Lower leg skin (tissue), 4 donors: ENCODE measurements at regions not wholly inside any gene's neighbourhood (a gene's known extent, or its start where the extent isn't known, plus 50 kb on each side); places are given as distances from the start of the nearest gene placed in this dataset.

Experiments
- DNase-seq, 2 donors: peaks; one replicate each; pipeline ENCODE4 v3.0.0-alpha.2; 2019; ENCODE audit warnings: low spot score in 2 of 2
- H3K4me3 ChIP-seq: fragments of 200-600 bp; sonication (generic); 2 replicates; pipeline ENCODE4 v1.5.1; 2017; ENCODE audit warnings: mild to moderate bottlenecking, low read depth; ENCODE audit not compliant: poor library complexity, severe bottlenecking
- POLR2A ChIP-seq, 2 donors: fragments of 450-650 bp; IDR thresholded peaks; one replicate each; pipeline ENCODE4 v1.6.1; 2016 to 2017; ENCODE audit warnings: antibody characterized with exemption in 2 of 2, mild to moderate bottlenecking in 1 of 2, moderate library complexity in 1 of 2
- WGBS, 2 donors: methylation state at CpG; one replicate each; pipeline ENCODE4 v1.1.5; 2018; 5-methylcytosine and 5-hydroxymethylcytosine counted together
- intact Hi-C: fragments of 100-400 bp; cut with DNase I; formaldehyde crosslinking; loops from one replicate; pipeline ENCODE4 v1.15.0; 2023; ENCODE audit warnings: low total_unique reads
- microRNA-seq, 2 donors: library from miRNA; unstranded; fragments of <30 nt; microRNA quantifications; one replicate each; pipeline ENCODE4, GENCODE V29; 2016; ENCODE audit warnings: borderline replicate concordance in 2 of 2, borderline number of aligned reads in 1 of 2
- TF ChIP-seq, protein P1 (sequence below), 3 donors: fragments of 450-650 bp; IDR thresholded peaks; one replicate each; pipeline ENCODE4 v1.5.1; 2016; ENCODE audit warnings: antibody characterized with exemption in 3 of 3, mild to moderate bottlenecking in 3 of 3, moderate library complexity in 2 of 3

DNA sequence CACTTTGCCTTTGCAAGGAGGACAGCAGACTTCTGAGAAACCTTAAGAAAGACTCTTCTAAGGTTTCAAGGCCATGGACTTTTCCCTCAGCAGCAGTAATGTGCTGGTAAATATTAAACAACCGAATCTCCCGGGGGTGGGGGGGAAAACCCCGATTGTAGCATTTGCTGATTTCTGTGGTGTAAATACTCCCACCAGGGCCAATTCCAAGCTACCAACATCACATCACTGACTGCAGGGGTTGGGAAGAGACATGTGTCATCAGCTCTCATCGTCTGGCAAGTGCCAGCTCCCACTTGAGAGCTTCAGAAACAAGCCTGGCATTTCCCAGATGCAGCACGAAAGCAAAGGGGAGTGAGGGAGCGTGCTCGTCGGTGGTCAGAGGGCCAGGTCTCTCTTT is 101.2 kb downstream of the BCOR start:
- intact Hi-C loops = no loop called here
- DNase-seq = no peak
- TF ChIP-seq, protein P1, sequence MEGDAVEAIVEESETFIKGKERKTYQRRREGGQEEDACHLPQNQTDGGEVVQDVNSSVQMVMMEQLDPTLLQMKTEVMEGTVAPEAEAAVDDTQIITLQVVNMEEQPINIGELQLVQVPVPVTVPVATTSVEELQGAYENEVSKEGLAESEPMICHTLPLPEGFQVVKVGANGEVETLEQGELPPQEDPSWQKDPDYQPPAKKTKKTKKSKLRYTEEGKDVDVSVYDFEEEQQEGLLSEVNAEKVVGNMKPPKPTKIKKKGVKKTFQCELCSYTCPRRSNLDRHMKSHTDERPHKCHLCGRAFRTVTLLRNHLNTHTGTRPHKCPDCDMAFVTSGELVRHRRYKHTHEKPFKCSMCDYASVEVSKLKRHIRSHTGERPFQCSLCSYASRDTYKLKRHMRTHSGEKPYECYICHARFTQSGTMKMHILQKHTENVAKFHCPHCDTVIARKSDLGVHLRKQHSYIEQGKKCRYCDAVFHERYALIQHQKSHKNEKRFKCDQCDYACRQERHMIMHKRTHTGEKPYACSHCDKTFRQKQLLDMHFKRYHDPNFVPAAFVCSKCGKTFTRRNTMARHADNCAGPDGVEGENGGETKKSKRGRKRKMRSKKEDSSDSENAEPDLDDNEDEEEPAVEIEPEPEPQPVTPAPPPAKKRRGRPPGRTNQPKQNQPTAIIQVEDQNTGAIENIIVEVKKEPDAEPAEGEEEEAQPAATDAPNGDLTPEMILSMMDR (IDR thresholded peaks at IDR 0.05) = no peak
- no peak for TF ChIP-seq POLR2A (IDR thresholded peaks at IDR 0.05)
- H3K4me3 ChIP-seq = no peak overlapping the region
- WGBS, 2 donors = 82 to 88% methylated on average over 8 of the region's 8 CpGs

DNA sequence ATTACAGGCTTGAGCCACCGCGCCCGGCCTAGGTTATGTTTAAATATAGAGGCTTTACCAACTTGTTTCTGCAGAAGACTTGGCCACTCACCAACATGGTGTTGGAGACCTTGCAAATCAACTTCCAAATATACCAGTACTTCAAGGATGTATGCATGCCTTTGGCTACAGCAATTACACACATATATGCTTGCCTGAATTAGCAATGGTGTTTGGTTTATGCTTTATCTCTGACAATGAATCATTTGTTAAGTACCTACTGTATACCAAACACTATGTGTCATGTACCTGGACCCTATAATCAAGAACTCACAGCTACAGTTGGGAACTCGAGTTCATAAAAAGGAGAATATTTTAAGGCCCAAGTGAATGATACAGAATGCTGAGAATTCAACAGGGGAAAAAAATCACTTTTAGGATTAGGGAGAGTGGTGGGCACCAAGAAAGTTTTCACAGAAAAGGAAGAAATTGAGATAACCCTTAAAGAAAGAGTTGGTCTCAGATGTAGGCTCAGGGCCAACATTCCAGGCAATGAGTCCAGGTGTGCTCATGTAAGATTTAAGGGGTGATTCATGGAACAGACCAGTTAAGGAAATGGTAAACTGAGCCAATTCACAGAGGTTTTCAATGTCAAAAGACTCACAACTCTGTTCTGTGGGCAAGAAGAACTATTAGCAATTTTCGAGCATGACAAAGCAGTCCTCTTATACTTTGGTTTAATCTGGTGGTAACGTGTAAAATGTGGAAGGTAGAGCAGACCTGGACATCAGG is 98.9 kb downstream of the BCOR start:
- intact Hi-C loops = no loop called here
- TF ChIP-seq, protein P1 (IDR thresholded peaks at IDR 0.05) = no peak
- no peak for TF ChIP-seq POLR2A (IDR thresholded peaks at IDR 0.05)

More for the DNA sequence above, 98.9 kb downstream of the BCOR start:
- DNase-seq = no peak
- no peak overlapping the region for H3K4me3 ChIP-seq
- 67 to 79% methylated on average over 6 of the region's 6 CpGs for WGBS, 2 donors

Small RNA genes lying in the stretch of these regions (microRNA-seq; reads per million reads assigned to microRNA genes)
- gene MIR1587 (0 reads per million in 2 donors), gene MIR3937 (0 to 0.57 reads per million in 2 donors)
